ENCODE measurements at regions not wholly inside any gene's neighbourhood (a gene's known extent, or its start where the extent isn't known, plus 50 kb on each side); places are given as distances from the start of the nearest gene placed in this dataset.
A peak's percentile ranks its signal among the peaks of the same experiment; 100 is the strongest.

- TF ChIP-seq, protein P1, sequence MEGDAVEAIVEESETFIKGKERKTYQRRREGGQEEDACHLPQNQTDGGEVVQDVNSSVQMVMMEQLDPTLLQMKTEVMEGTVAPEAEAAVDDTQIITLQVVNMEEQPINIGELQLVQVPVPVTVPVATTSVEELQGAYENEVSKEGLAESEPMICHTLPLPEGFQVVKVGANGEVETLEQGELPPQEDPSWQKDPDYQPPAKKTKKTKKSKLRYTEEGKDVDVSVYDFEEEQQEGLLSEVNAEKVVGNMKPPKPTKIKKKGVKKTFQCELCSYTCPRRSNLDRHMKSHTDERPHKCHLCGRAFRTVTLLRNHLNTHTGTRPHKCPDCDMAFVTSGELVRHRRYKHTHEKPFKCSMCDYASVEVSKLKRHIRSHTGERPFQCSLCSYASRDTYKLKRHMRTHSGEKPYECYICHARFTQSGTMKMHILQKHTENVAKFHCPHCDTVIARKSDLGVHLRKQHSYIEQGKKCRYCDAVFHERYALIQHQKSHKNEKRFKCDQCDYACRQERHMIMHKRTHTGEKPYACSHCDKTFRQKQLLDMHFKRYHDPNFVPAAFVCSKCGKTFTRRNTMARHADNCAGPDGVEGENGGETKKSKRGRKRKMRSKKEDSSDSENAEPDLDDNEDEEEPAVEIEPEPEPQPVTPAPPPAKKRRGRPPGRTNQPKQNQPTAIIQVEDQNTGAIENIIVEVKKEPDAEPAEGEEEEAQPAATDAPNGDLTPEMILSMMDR (conservative IDR thresholded peaks at IDR 0.05) = peak; percentile 83
- TF ChIP-seq EZH2 (IDR thresholded peaks at IDR 0.05; ENCODE audit: low read depth) = no peak
Measured at GRCh38 chr12:126069549-126070165, 1004.4 kb downstream of the AACS start.
